SK-MEL-5 (cell line): ENCODE measurements at regions not wholly inside any gene's neighbourhood (a gene's known extent, or its start where the extent isn't known, plus 50 kb on each side); places are given as distances from the start of the nearest gene placed in this dataset.

Experiments used
- DNase-seq: peaks from one replicate; pipeline ENCODE4 v3.0.0-alpha.2; 2016; ENCODE audit warnings: low read depth, low spot score
- in situ Hi-C: cut with HindIII; loops from 2 replicates; pipeline ENCODE4 v1.10.0; 2016; ENCODE audit warnings: low sequenced_read_pairs, high pct_unique_total_duplicates, low pct_unique_long_range_greater_than_20kb

- in situ Hi-C loops: no loop called here
- DNase-seq: no peak
Measured at GRCh38 chr13:107554460-107554859, 660.9 kb downstream of the LIG4 start.

DNA sequence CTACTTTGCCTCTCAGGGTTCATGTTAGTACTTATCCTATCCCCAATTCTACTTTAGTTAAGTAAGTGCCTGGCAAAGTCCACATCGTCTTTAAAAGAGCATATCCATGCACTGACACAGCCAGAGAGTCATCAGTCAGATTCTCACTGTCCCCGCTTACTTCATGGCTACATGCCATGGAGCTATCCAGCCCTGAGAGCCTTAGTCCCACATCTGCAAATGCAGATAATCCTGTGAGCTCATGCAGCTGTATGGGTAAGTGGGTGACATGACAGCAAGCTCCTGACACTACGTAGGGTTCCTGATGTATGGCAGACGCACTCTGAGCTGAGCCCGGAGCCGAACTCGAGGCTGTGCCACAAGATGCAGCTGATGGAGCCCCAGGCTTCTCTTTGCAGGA lies 661.5 kb downstream of the LIG4 start:
- DNase-seq: no peak
- in situ Hi-C loops: no loop called here

GRCh38 chr13:107551521-107551920 lies 663.8 kb downstream of the LIG4 start:
- in situ Hi-C loops: no loop called here
- DNase-seq: no peak

DNA sequence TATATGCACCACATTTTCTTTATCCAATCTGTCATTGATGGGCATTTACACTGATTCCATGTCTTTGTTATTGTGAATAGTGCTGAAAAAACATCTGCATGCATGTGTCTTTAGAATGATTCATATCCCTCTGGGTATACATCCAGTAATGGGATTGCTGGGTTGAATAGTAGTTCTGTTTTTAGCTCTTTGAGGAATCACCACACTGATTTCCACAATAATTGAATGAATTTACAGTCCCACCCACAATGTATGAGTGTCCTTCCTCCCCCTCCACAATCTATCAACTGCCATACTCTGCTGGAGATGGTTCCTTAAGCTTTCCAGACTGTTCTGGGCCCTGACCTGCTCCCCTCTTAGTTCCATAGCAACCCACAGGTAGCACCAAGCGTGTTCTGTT lies 667.0 kb downstream of the LIG4 start:
- in situ Hi-C loops: no loop called here
- no peak for DNase-seq

GRCh38 chr13:107545946-107546502 lies 669.3 kb downstream of the LIG4 start:
- in situ Hi-C loops: no loop called here
- DNase-seq: no peak

- in situ Hi-C loops: no loop called here
- no peak for DNase-seq
Measured at GRCh38 chr13:107534548-107534947, 680.8 kb downstream of the LIG4 start.

DNA sequence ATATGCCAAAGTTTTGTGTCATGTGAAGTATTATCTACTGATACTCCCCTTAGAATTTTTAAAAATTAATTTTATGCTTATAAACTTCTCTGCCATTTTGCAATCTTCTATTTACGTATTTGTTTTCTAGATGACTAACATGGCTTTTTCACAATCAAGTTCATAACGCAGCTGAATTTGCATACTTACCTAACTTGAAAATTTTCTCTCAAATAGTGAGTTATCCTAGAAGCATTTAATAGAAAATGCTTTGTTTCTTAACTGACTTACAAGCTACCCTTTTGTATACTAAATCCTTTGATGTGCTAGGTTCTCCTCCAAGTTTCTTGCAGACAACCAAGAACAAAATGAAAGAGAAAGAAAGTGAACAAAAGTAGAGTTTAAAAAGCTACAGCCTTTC lies 683.5 kb downstream of the LIG4 start:
- in situ Hi-C loops: no loop called here

GRCh38 chr13:107531180-107531579 lies 684.2 kb downstream of the LIG4 start:
- in situ Hi-C loops: no loop called here
- no peak for DNase-seq

More for the DNA sequence above, 683.5 kb downstream of the LIG4 start:
- DNase-seq: no peak

DNA sequence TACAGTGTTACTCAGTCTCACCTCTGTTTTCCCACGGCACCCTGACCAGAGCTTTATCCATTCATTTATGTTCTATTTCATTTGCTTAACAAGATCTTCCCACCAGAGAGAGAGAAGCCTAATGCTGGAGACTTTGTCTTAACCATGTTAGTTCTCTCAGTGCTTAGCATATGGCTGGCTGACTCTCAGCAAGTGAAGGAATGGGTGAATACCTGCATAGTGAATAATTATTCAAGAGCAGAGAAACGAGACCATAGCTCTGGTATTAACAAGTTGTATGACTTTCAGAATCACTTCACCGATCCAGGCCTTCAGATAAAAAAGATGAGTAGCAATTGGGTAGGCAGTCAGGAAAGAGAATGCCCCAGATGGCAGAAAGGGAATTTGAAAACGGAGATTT lies 686.3 kb downstream of the LIG4 start:
- in situ Hi-C loops: no loop called here
- DNase-seq: no peak

DNA sequence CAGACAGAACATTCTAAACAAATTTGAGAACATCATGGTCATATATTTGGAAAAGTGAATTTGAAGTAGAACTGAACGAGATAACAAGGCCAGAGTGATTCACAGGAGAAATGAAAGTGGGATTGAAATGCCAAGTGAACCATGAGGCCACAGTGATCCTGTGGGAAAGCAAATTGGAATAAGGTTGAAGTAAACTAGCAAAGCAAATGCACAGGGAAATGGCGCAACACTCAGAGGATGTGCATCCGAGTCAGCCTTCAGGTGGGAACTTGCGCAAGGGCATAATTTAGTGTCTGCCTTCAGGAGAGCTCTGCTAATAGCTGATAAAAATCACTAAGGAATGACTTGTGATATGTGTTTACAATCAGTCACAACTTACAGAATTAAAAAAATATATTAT lies 696.6 kb downstream of the LIG4 start:
- in situ Hi-C loops: no loop called here

GRCh38 chr13:107518292-107518691 lies 697.0 kb downstream of the LIG4 start:
- DNase-seq: no peak
- in situ Hi-C loops: no loop called here

More for the DNA sequence above, 696.6 kb downstream of the LIG4 start:
- DNase-seq: no peak

DNA sequence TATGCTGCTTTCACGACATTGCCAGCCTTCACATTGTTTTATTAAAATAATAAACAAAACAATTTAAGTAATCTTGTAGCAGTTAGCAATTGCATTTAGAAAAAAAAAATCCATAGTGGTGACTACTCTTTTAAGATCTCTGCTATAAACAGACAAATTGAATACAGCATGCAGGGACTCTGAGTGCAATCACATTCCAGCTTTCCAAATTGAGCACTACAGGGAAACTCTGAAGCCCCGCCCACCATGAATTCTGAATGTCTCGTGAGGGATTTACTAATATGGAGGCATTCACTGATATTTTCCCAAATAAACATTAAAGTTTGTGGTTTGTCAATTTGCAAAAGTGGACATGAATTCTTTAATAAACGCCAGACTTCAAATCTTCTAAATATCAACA lies 698.8 kb downstream of the LIG4 start:
- DNase-seq: no peak
- in situ Hi-C loops: no loop called here

DNA sequence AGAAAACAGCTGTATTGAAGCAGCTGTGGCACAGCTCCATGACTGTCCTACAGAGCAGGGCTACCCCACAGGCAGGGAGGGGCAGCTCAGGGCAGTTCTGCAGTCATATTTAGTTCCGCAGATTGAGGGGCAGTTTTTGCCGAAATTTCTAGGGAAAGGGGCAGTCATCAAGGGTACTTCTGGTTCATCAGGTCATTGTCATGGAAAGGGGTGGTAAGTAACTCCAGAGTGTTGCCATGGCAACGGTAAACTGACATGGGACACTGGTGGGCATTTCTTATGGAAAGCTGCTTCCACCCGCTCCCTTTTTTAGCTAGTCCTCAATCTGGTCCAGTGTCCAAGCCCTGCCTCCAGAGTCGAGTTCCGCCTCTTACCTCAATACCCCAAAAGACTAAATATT lies 702.8 kb downstream of the LIG4 start:
- in situ Hi-C loops: no loop called here
- DNase-seq: no peak

DNA sequence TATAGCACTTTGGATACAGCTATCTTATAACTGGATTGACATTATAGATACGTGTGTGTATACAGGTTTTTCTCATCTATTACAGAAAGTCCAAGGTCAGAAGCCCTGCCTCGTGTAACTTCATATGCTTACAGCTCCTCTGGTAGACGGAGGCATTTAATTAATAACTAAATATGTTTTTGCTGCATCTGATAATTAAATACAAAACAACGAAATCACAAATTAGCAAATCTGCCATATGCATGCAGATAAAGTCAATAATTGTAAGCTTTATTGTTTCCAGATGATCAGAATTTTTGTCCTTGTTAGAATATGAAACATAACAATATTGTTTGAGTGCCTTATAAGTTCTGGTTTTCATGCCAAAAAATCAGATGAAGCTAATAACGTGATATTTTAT lies 717.7 kb downstream of the LIG4 start:
- in situ Hi-C loops: no loop called here
- DNase-seq: no peak

GRCh38 chr13:107493266-107493665 lies 722.1 kb downstream of the LIG4 start:
- in situ Hi-C loops: no loop called here
- no peak for DNase-seq

DNA sequence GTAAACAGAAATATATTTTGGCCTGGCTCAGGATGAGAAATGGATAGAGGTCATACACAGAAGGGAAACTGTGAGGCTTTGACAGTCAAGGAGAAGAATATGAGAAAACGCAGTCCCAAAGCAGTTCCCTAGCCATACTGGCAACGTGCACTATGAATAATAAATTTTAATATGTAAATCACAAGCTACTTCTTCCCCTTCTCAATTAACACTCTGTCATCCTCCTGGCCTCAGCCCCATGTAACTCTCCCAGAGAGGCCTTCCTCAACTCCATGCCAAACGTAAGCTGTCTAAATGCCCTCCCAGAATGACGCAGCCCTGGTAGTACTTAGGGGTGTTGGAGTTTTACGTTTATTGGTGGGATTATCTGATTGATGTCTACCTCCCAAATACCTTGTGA lies 732.6 kb downstream of the LIG4 start:
- no peak for DNase-seq
- in situ Hi-C loops: no loop called here

GRCh38 chr13:107480130-107480529 lies 735.2 kb downstream of the LIG4 start:
- no peak for DNase-seq
- in situ Hi-C loops: no loop called here

GRCh38 chr13:107477772-107478379 lies 737.5 kb downstream of the LIG4 start:
- in situ Hi-C loops: no loop called here
- no peak for DNase-seq

- no peak for DNase-seq
- in situ Hi-C loops: no loop called here
Measured at GRCh38 chr13:107475753-107476453, 739.4 kb downstream of the LIG4 start.
